Astrocyte of the cerebellum (primary cell): ENCODE measurements at regions not wholly inside any gene's neighbourhood (a gene's known extent, or its start where the extent isn't known, plus 50 kb on each side); places are given as distances from the start of the nearest gene placed in this dataset.

ENCODE experiments used
- DNase-seq: peaks from one replicate; pipeline ENCODE4 v3.0.0-alpha.2; 2011; ENCODE audit warnings: low read depth
- H3K4me3 ChIP-seq: 2 replicates; pipeline ENCODE4 v1.5.1; 2011; ENCODE audit warnings: mild to moderate bottlenecking, low read depth, low read length, moderate library complexity
- in situ Hi-C: cut with HindIII; loops from 2 replicates; pipeline ENCODE4 v1.10.0; 2017; ENCODE audit warnings: low sequenced_read_pairs
- TF ChIP-seq, protein P1 (sequence below): IDR thresholded peaks from 2 replicates; pipeline ENCODE4 v1.5.1; 2012; ENCODE audit warnings: low read length, low read depth, moderate library complexity, mild to moderate bottlenecking; ENCODE audit errors: missing control alignments

DNA sequence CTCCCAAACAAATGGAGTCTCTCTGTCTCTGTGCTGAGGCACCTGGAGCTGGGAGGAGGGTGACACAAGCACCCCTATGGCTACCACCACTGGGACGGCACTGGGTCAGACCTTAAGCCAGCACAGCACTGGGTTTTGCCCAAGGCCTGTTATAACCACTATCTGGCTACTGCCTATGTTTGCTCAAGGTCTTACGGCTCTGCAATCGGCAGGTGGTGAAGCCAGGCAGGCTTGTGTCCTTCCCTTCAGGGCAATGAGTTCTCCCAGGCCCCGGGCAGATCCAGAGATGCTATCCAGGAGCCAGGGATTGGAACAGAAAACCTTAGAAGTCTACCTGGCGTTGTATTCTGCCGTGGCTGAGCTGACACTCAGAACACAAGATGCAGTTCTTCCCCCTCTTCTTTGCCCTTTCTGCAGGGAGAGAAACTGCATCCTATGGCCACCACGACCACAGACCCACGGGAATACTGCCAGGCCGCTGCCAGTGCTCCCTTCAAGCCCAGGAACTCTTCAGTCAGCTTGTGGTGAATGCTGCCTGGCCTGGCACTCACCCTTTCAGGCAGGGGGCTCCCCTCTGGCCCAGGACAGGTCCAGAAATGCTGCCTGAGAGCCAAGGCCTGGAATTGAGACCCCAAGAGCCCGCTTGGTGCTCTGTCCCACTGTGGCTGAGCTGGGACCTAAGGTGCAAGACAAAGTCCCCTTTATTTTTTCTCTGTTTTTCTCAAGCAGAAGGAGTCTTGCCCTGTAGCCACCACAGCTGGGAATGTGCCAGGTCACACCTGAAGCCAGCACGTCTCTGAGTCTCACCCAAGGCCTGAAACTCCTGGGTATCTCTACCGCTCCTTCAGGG, 67.0 kb upstream of the FRMD1 start:
- no peak for DNase-seq
- no peak overlapping the region for H3K4me3 ChIP-seq
- TF ChIP-seq, protein P1, sequence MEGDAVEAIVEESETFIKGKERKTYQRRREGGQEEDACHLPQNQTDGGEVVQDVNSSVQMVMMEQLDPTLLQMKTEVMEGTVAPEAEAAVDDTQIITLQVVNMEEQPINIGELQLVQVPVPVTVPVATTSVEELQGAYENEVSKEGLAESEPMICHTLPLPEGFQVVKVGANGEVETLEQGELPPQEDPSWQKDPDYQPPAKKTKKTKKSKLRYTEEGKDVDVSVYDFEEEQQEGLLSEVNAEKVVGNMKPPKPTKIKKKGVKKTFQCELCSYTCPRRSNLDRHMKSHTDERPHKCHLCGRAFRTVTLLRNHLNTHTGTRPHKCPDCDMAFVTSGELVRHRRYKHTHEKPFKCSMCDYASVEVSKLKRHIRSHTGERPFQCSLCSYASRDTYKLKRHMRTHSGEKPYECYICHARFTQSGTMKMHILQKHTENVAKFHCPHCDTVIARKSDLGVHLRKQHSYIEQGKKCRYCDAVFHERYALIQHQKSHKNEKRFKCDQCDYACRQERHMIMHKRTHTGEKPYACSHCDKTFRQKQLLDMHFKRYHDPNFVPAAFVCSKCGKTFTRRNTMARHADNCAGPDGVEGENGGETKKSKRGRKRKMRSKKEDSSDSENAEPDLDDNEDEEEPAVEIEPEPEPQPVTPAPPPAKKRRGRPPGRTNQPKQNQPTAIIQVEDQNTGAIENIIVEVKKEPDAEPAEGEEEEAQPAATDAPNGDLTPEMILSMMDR: no peak
- in situ Hi-C loops: no loop called here

DNA sequence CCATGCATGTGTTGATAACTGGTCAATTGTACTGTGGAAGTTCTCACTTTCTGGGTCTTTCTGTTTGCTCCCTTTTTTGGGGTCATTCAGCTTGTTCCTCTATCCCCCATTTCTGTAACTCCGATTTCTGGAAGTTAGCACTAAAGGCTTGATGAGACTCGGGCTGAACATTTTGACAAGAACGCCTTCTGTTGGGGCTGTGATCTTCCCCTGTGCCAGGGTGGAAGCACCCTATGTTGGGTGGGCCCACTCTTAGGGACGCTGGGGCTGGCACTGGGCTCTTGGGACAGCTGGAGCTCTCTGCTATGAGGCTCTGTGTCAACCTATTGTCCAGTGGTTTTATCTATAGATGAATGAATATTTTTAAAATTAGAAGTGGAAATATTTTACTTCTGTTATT, 60.1 kb upstream of the FRMD1 start:
- DNase-seq: no peak
- TF ChIP-seq, protein P1: no peak
- no peak overlapping the region for H3K4me3 ChIP-seq
- in situ Hi-C loops: no loop called here

DNA sequence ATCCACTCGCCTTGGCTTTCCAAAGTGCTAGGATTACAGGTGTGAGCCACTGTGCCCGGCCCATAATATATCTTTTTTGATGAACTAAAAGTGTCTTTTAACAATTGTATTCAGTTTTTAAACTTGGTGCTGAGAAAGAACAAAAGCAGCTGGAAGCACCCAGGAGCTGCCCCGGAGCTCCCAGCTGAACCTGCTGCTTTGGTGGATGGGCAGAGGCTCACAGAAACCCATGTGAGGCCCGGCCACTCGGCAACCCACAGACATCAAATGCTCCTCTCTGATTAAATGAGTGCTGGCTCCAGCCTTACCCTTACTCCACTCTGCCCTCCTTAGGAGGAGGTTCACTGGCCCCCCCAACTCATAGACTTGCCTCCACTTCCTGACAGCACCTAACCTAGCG, 59.4 kb upstream of the FRMD1 start:
- no peak for DNase-seq
- in situ Hi-C loops: no loop called here
- TF ChIP-seq, protein P1: no peak
- H3K4me3 ChIP-seq: no peak overlapping the region

DNA sequence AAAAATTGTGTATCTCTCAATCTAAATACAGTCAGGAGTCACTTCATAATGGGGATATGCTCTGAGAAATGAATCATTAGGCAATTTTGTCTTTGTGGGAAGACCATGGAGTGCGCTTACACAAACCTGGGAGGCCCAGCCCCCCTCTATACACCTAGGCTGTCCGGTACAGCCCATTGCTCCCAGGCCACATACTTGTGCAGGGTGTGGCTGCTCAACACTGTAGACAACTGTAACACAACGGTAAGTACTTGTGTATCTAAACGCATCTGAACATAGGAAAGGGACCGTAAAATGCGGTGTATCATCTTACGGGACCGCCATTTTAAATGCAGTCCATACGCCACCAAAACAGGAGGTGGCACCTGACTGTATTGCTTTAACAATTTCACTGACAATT, 58.0 kb upstream of the FRMD1 start:
- TF ChIP-seq, protein P1: no peak
- DNase-seq: no peak
- H3K4me3 ChIP-seq: no peak overlapping the region
- in situ Hi-C loops: no loop called here

DNA sequence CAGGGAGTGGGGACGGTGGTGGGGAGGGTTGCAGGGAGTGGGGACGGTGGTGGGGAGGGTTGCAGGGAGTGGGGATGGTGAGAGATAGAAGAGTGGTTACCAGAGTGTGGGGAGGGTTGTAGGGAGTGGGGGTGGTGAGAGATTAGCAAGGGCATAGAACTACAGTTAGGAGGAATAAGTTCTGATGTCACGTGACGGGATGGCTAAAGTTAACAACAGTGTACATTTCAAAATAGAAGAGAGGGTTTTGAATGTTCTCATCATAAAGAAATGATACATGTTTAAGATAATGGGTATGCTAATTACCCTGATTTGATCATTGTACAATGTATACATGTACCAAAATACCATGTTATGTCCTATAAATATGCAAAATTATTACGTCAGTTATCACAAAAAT, 57.6 kb upstream of the FRMD1 start:
- in situ Hi-C loops: no loop called here
- DNase-seq: no peak
- TF ChIP-seq, protein P1: no peak
- no peak overlapping the region for H3K4me3 ChIP-seq

DNA sequence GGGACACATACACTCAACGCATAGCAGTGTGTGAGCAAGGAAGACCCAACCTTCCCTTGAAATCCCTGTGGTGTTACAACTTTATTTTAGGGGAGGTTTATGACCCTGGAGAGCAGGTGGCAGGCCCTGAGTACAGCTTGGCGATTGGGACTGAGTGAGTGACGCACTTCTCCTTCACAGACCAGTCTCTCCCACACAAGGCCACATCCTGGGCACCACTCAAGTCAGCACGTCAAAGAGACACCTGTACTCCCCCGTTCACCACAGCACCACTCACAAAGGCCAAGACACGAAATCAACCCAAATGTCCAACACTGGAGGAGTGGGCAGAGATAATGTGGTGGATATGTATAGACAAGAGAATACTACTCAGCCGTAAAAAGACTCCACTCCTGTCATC, 57.0 kb upstream of the FRMD1 start:
- TF ChIP-seq, protein P1: no peak
- in situ Hi-C loops: no loop called here
- no peak for DNase-seq
- H3K4me3 ChIP-seq: no peak overlapping the region
